Choroid plexus epithelial cell (primary cell): ENCODE measurements at regions not wholly inside any gene's neighbourhood (a gene's known extent, or its start where the extent isn't known, plus 50 kb on each side); places are given as distances from the start of the nearest gene placed in this dataset.

Experiments
- DNase-seq: peaks from one replicate; pipeline ENCODE4 v3.0.0-alpha.2; 2010; ENCODE audit warnings: low read depth
- H3K4me3 ChIP-seq: 2 replicates; pipeline ENCODE4 v1.5.1; 2011; ENCODE audit warnings: low read depth, mild to moderate bottlenecking, control low read depth, low read length, moderate library complexity
- CTCF ChIP-seq: conservative IDR thresholded peaks from 2 replicates; pipeline ENCODE4 v1.5.1; 2011; ENCODE audit warnings: low read depth, mild to moderate bottlenecking, control low read depth, inconsistent platforms, low read length, moderate library complexity

- H3K4me3 ChIP-seq: no peak overlapping the region
- TF ChIP-seq CTCF: no peak
- DNase-seq: peak; percentile 82
These were observed 79.8 kb upstream of the HAO2 start for GRCh38 chr1:119288751-119289150.

GRCh38 chr1:119290297-119290696 is 78.3 kb upstream of the HAO2 start:
- no peak overlapping the region for H3K4me3 ChIP-seq
- no peak for TF ChIP-seq CTCF
- DNase-seq: no peak

- no peak for TF ChIP-seq CTCF
- no peak overlapping the region for H3K4me3 ChIP-seq
- no peak for DNase-seq
These were observed 76.9 kb upstream of the HAO2 start for GRCh38 chr1:119291611-119292206.

- DNase-seq: no peak
- TF ChIP-seq CTCF: no peak
These were observed 74.8 kb upstream of the HAO2 start for GRCh38 chr1:119293797-119294196.

GRCh38 chr1:119294199-119294598 is 74.4 kb upstream of the HAO2 start:
- DNase-seq: no peak
- no peak for TF ChIP-seq CTCF
- no peak overlapping the region for H3K4me3 ChIP-seq

More at GRCh38 chr1:119293797-119294196, 74.8 kb upstream of the HAO2 start:
- no peak overlapping the region for H3K4me3 ChIP-seq

GRCh38 chr1:119294722-119295121 is 73.9 kb upstream of the HAO2 start:
- no peak for TF ChIP-seq CTCF

GRCh38 chr1:119298687-119299303 is 69.8 kb upstream of the HAO2 start:
- H3K4me3 ChIP-seq: no peak overlapping the region
- TF ChIP-seq CTCF: no peak
- peak; percentile 88 for DNase-seq

More at GRCh38 chr1:119294722-119295121, 73.9 kb upstream of the HAO2 start:
- H3K4me3 ChIP-seq: no peak overlapping the region
- DNase-seq: no peak
